Endothelial cell of umbilical vein (primary cell): ENCODE measurements at regions not wholly inside any gene's neighbourhood (a gene's known extent, or its start where the extent isn't known, plus 50 kb on each side); places are given as distances from the start of the nearest gene placed in this dataset.

Experiments
- BruUV-seq: library from RNA; stranded (reverse); fragments of 400-500 nt; replicated peaks from 2 replicates; lab custom pipeline; 2021; lab: Mats Ljungman, UMichigan
- CTCF ChIA-PET: fragments of 300-600, 350-600 bp; sonication (Branson Sonifier 250); formaldehyde crosslinking; loops from one replicate; lab custom pipeline; 2021; ENCODE audit warnings: antibody characterized with exemption, inconsistent platforms; lab: Charles Lee
- POLR2A ChIA-PET: fragments of 300-600, 350-600 bp; sonication (Branson Sonifier 250); formaldehyde crosslinking; loops from one replicate; lab custom pipeline; 2021; ENCODE audit warnings: antibody characterized with exemption, inconsistent platforms; lab: Charles Lee
- DNase-seq: peaks from one replicate; pipeline ENCODE4 v3.0.0-alpha.2; 2011; ENCODE audit warnings: low read depth, low spot score
- FAIRE-seq: peaks from 2 replicates; lab custom pipeline; 2011; peaks lifted over from hg19 to GRCh38; lab: Jason Lieb, UNC
- H2AFZ ChIP-seq: 2 replicates; pipeline ENCODE4 v1.6.0; 2012; ENCODE audit warnings: low read depth, low read length, control low read depth, inconsistent platforms
- H3K27ac ChIP-seq: 2 replicates; pipeline ENCODE4 v1.5.1; 2011; ENCODE audit warnings: low read depth, mild to moderate bottlenecking, control low read depth, low read length, moderate library complexity; ENCODE audit not compliant: insufficient read depth
- H3K27me3 ChIP-seq, 2 experiments: 2 replicates each; pipeline versions ENCODE4 v1.6.0 to v1.6.1; 2011; ENCODE audit warnings: low read length in 2 of 2, mixed read lengths in 1 of 2; ENCODE audit not compliant: control insufficient read depth in 2 of 2, insufficient read depth in 2 of 2
- H3K36me3 ChIP-seq, 2 experiments: 2 replicates in 1 of 2; 3 replicates in 1 of 2; pipeline ENCODE4 v1.5.1; 2011; ENCODE audit warnings: low read length in 2 of 2, mild to moderate bottlenecking in 1 of 2, moderate library complexity in 1 of 2; ENCODE audit not compliant: control insufficient read depth in 2 of 2, insufficient read depth in 2 of 2; ENCODE audit errors: extremely low read depth in 1 of 2
- H3K4me1 ChIP-seq: 3 replicates; pipeline ENCODE4 v1.5.1; 2011; ENCODE audit warnings: mild to moderate bottlenecking, low read length; ENCODE audit not compliant: control insufficient read depth, insufficient read depth; ENCODE audit errors: extremely low read depth
- H3K4me2 ChIP-seq: 2 replicates; pipeline ENCODE4 v1.6.1; 2011; ENCODE audit warnings: low read length, control low read depth, mixed read lengths; ENCODE audit not compliant: insufficient read depth
- H3K4me3 ChIP-seq, 3 experiments: fragments of 200-600 bp in 1 of 3; sonication (generic), shearing (Covaris generic) in 1 of 3; replicated peaks in 1 of 3; 2 replicates each; pipeline ENCODE4 v1.5.1; 2011 to 2016; ENCODE audit warnings: control low read depth in 3 of 3, low read length in 3 of 3, mild to moderate bottlenecking in 2 of 3, inconsistent platforms in 1 of 3, low read depth in 1 of 3, moderate library complexity in 1 of 3; ENCODE audit not compliant: insufficient read depth in 1 of 3
- H3K79me2 ChIP-seq: 2 replicates; pipeline ENCODE4 v1.6.0; 2012; ENCODE audit warnings: low read length, inconsistent platforms; ENCODE audit not compliant: control insufficient read depth, insufficient read depth
- H3K9ac ChIP-seq: replicated peaks from 2 replicates; pipeline ENCODE3; 2011; ENCODE audit warnings: low read length, control low read depth; ENCODE audit not compliant: insufficient read depth; ENCODE audit errors: extremely low read depth
- H3K9me1 ChIP-seq: replicated peaks from 3 replicates; pipeline ENCODE4 v1.6.0; 2011; ENCODE audit warnings: mild to moderate bottlenecking, low read length; ENCODE audit not compliant: control insufficient read depth, insufficient read depth; ENCODE audit errors: extremely low read depth
- H3K9me3 ChIP-seq: replicated peaks from 2 replicates; pipeline ENCODE4 v1.5.1; 2012; ENCODE audit warnings: low read length, inconsistent platforms; ENCODE audit not compliant: control insufficient read depth, insufficient read depth
- H4K20me1 ChIP-seq: replicated peaks from 2 replicates; pipeline ENCODE3; 2011; ENCODE audit warnings: mild to moderate bottlenecking, low read length; ENCODE audit not compliant: control insufficient read depth, insufficient read depth; ENCODE audit errors: extremely low read depth
- CTCF ChIP-seq, 2 donors: IDR thresholded peaks; 1 replicate in 1 of 2; 2 replicates in 1 of 2; pipeline ENCODE4 v1.5.1; 2011; ENCODE audit warnings: low read length in 2 of 2, mild to moderate bottlenecking in 2 of 2, moderate library complexity in 2 of 2, control low read depth in 1 of 2, inconsistent platforms in 1 of 2, low read depth in 1 of 2; ENCODE audit not compliant: insufficient read depth in 1 of 2; ENCODE audit errors: extremely low read depth in 1 of 2
- EZH2 ChIP-seq: IDR thresholded peaks from 2 replicates; pipeline ENCODE4 v1.6.1; 2012; ENCODE audit warnings: borderline replicate concordance, low read depth, mild to moderate bottlenecking, moderate library complexity, low read length, inconsistent platforms; ENCODE audit not compliant: severe bottlenecking
- FOS ChIP-seq: IDR thresholded peaks from 2 replicates; pipeline ENCODE4 v1.6.1; 2011; ENCODE audit warnings: mild to moderate bottlenecking, low read length, moderate library complexity, borderline replicate concordance; ENCODE audit not compliant: insufficient read depth
- GATA2 ChIP-seq: IDR thresholded peaks from 2 replicates; pipeline ENCODE4 v1.7.0; 2011; ENCODE audit warnings: low read depth, mild to moderate bottlenecking, moderate library complexity, mixed read lengths, low read length; ENCODE audit not compliant: insufficient read length, insufficient read depth
- JUN ChIP-seq: IDR thresholded peaks from 2 replicates; pipeline ENCODE4 v1.6.1; 2011; ENCODE audit warnings: borderline replicate concordance, low read depth; ENCODE audit not compliant: insufficient read length, insufficient read depth
- MAX ChIP-seq: IDR thresholded peaks from 2 replicates; pipeline ENCODE4 v1.6.1; 2011; ENCODE audit not compliant: insufficient read depth, insufficient read length
- MYC ChIP-seq: IDR thresholded peaks from one replicate; pipeline ENCODE4 v1.6.1; 2011; ENCODE audit warnings: mild to moderate bottlenecking, low read depth, low read length
- POLR2A ChIP-seq: IDR thresholded peaks from 2 replicates; pipeline ENCODE4 v1.6.1; 2012; ENCODE audit warnings: low read depth, mild to moderate bottlenecking, control low read depth, low read length
- POLR2AphosphoS5 ChIP-seq: IDR thresholded peaks from 2 replicates; pipeline ENCODE4 v1.6.1; 2012; ENCODE audit warnings: low read depth, mild to moderate bottlenecking, control low read depth, low read length, moderate library complexity; ENCODE audit not compliant: insufficient read depth
- dilution Hi-C: fragments of 300-500 bp; cut with MboI; formaldehyde crosslinking; loops from one replicate; pipeline ENCODE4 v1.15.0; 2019; ENCODE audit warnings: low sequenced_read_pairs; ENCODE audit not compliant: extremely low pct_ligation_motif_present
- intact Hi-C: fragments of 100-400 bp; cut with micrococcal nuclease; formaldehyde crosslinking; loops from one replicate; pipeline ENCODE4 v1.10.0; 2022

GRCh38 chr2:204359076-204359475, 186.2 kb upstream of the PARD3B start:
- Histone ChIP-seq H3K27ac (no peak overlapping the region), H3K79me2 (no peaks in the 10 kb centered on the region), H3K27me3 (no peaks in the 10 kb centered on the region), H3K4me1 (no peaks in the 10 kb centered on the region), H3K4me2 (no peak overlapping the region), H3K36me3 (no peaks in the 10 kb centered on the region), H3K9ac (no peak overlapping the region), H3K9me3 (no peaks in the 10 kb centered on the region), H3K4me3 (no peak overlapping the region), H3K9me1 (no peaks in the 10 kb centered on the region), H4K20me1 (no peaks in the 10 kb centered on the region), H2AFZ (no peak overlapping the region)
- BruUV-seq = no TSS peak
- dilution Hi-C loops (no loop called here), intact Hi-C loops (no loop called here)
- no peak for FAIRE-seq
- DNase-seq = no peak
- TF ChIP-seq MYC (no peak), GATA2 (no peak), CTCF (IDR thresholded peaks at IDR 0.05; ENCODE audit: extremely low read depth in 1 of 2, insufficient read depth in 1 of 2, low read depth in 1 of 2, low read length in 2 of 2) (no peak), MAX (no peak), POLR2AphosphoS5 (no peak), POLR2A (no peak), FOS (no peak), EZH2 (no peak), JUN (no peak)
- ChIA-PET POLR2A (no interaction called here), CTCF (interaction anchor here (0.9 to 1.2 kb wide), 2 partner anchors 24 to 333 kb away, joined by 3 to 7 read pairs; no protein-coding TSS in a partner anchor)
